Adrenal gland (tissue), 5 donors: ENCODE measurements at regions not wholly inside any gene's neighbourhood (a gene's known extent, or its start where the extent isn't known, plus 50 kb on each side); places are given as distances from the start of the nearest gene placed in this dataset.

Source experiments
- POLR2A ChIP-seq, 2 donors: fragments of 450-650 bp; IDR thresholded peaks; one replicate each; pipeline ENCODE4 v1.6.1; 2017; ENCODE audit warnings: antibody characterized with exemption in 2 of 2, mild to moderate bottlenecking in 2 of 2, moderate library complexity in 1 of 2
- TF ChIP-seq, protein P1 (sequence below), 6 experiments: fragments of 450-650 bp in 4 of 6; fragments of 200-600 bp in 2 of 6; sonication (generic) in 1 of 6; IDR thresholded peaks; 1 replicate in 5 of 6; 2 replicates in 1 of 6; pipeline versions ENCODE4 v1.5.1 to v1.8.0; 2016 to 2021; ENCODE audit warnings: antibody characterized with exemption in 6 of 6, mild to moderate bottlenecking in 2 of 6, moderate library complexity in 1 of 6
- donor health status: DM: no; HTN: no; CAD: no.

DNA sequence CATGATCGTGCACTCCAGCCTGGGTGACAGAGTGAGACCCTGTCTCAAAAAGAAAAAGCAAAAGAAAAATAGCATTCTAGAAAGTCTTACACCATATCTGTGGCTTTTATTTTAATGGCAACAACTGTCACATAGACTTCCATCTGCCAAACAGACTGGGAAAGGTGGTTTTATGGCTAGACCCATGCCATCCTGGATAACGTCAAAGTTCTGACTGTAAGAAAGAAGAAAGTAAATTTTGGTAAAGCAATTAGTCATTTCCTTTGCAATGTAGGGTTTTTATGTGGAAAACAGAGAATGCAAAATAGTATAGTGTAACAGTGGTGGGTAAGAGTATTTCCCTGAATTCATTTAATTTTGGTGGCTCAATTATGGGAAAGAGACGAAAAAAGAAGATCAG lies 75.5 kb upstream of the BARX2 start:
- TF ChIP-seq, protein P1, sequence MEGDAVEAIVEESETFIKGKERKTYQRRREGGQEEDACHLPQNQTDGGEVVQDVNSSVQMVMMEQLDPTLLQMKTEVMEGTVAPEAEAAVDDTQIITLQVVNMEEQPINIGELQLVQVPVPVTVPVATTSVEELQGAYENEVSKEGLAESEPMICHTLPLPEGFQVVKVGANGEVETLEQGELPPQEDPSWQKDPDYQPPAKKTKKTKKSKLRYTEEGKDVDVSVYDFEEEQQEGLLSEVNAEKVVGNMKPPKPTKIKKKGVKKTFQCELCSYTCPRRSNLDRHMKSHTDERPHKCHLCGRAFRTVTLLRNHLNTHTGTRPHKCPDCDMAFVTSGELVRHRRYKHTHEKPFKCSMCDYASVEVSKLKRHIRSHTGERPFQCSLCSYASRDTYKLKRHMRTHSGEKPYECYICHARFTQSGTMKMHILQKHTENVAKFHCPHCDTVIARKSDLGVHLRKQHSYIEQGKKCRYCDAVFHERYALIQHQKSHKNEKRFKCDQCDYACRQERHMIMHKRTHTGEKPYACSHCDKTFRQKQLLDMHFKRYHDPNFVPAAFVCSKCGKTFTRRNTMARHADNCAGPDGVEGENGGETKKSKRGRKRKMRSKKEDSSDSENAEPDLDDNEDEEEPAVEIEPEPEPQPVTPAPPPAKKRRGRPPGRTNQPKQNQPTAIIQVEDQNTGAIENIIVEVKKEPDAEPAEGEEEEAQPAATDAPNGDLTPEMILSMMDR (IDR thresholded peaks at IDR 0.05), result no peak
- TF ChIP-seq POLR2A (IDR thresholded peaks at IDR 0.05), result no peak
